CD4-positive, alpha-beta T cell treated with Interleukin-21 for 1 hour (primary cell): ENCODE measurements at regions not wholly inside any gene's neighbourhood (a gene's known extent, or its start where the extent isn't known, plus 50 kb on each side); places are given as distances from the start of the nearest gene placed in this dataset.

ENCODE experiments used
- DNase-seq: peaks from one replicate; pipeline ENCODE4 v3.0.0-alpha.2; 2020

- no peak for DNase-seq
Observed at GRCh38 chr5:2135833-2136232, 253.1 kb upstream of the IRX4 start.

GRCh38 chr5:2135354-2135753 is 252.6 kb upstream of the IRX4 start:
- no peak for DNase-seq

- no peak for DNase-seq
Observed at GRCh38 chr5:2134543-2135292, 252.0 kb upstream of the IRX4 start.

GRCh38 chr5:2133936-2134335 is 251.2 kb upstream of the IRX4 start:
- DNase-seq = no peak

- no peak for DNase-seq
Observed at GRCh38 chr5:2133080-2133479, 250.4 kb upstream of the IRX4 start.

- no peak for DNase-seq
Observed at GRCh38 chr5:2132497-2132847, 249.7 kb upstream of the IRX4 start.

- no peak for DNase-seq
Observed at GRCh38 chr5:2131826-2132496, 249.2 kb upstream of the IRX4 start.

GRCh38 chr5:2131196-2131595 is 248.5 kb upstream of the IRX4 start:
- no peak for DNase-seq

GRCh38 chr5:2130361-2130760 is 247.6 kb upstream of the IRX4 start:
- no peak for DNase-seq

GRCh38 chr5:2129568-2130272 is 247.0 kb upstream of the IRX4 start:
- no peak for DNase-seq

GRCh38 chr5:2128686-2129355 is 246.1 kb upstream of the IRX4 start:
- DNase-seq = no peak

- DNase-seq = no peak
Observed at GRCh38 chr5:2126512-2126911, 243.8 kb upstream of the IRX4 start.

GRCh38 chr5:2125901-2126265 is 243.2 kb upstream of the IRX4 start:
- DNase-seq = no peak

GRCh38 chr5:2125171-2125900 is 242.6 kb upstream of the IRX4 start:
- DNase-seq = no peak

GRCh38 chr5:2124434-2125170 is 241.9 kb upstream of the IRX4 start:
- no peak for DNase-seq

GRCh38 chr5:2123874-2124273 is 241.1 kb upstream of the IRX4 start:
- DNase-seq = no peak

GRCh38 chr5:2120361-2120760 is 237.6 kb upstream of the IRX4 start:
- DNase-seq = no peak

GRCh38 chr5:2119573-2119972 is 236.8 kb upstream of the IRX4 start:
- DNase-seq = no peak

- DNase-seq = no peak
Observed at GRCh38 chr5:2113348-2114131, 230.8 kb upstream of the IRX4 start.

- no peak for DNase-seq
Observed at GRCh38 chr5:2112173-2113025, 229.7 kb upstream of the IRX4 start.
